ENCODE measurements at regions not wholly inside any gene's neighbourhood (a gene's known extent, or its start where the extent isn't known, plus 50 kb on each side); places are given as distances from the start of the nearest gene placed in this dataset.

DNA sequence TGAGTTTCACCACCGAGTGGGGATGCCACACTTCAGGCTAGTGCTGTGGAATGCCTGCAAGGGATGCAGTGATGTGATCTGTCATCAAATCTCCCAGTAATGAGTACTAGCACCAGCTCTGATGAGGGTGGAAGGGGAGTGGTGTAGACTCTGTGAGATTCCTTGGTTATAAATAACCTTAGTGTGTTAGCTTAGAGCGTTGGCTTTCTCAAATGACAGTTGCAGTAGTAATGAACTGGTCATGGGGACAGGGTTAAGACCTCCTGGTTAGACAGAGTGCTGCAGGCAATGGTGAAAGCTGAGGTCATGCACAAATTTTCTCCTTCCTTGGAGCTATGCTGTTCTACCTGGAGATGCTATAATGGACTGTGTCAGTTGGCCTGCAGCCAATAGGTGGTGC lies 1063.4 kb upstream of the CRIM1 start:
- Histone ChIP-seq H3F3A (ENCODE audit: low read depth) (no peaks in the 10 kb centered on the region), H3K79me2 (ENCODE audit: insufficient read depth, low read length) (no peaks in the 10 kb centered on the region), H2AFZ (ENCODE audit: low read length) (no peak overlapping the region), H3K4me3 (ENCODE audit: low read length, poor library complexity, severe bottlenecking) (no peak overlapping the region), H3K27me3 (ENCODE audit: insufficient read depth, low read length, poor library complexity, severe bottlenecking) (no peaks in the 10 kb centered on the region), H3K9me3 (ENCODE audit: insufficient read depth, low read depth, low read length) (no peaks in the 10 kb centered on the region), H3K4me2 (ENCODE audit: low read depth, low read length, poor library complexity, severe bottlenecking) (no peak overlapping the region), H4K20me1 (ENCODE audit: insufficient read depth, low read length, poor library complexity, severe bottlenecking) (no peaks in the 10 kb centered on the region), H3K9me2 (replicated peaks; ENCODE audit: low read depth, low read length) (no peaks in the 10 kb centered on the region), H3K9ac (ENCODE audit: low read depth, low read length, poor library complexity, severe bottlenecking) (no peak overlapping the region), H3K4me1 (ENCODE audit: insufficient read depth, low read length, poor library complexity, severe bottlenecking) (no peaks in the 10 kb centered on the region), H3K36me3 (ENCODE audit: insufficient read depth, low read length) (no peaks in the 10 kb centered on the region)
- TF ChIP-seq, protein P1, sequence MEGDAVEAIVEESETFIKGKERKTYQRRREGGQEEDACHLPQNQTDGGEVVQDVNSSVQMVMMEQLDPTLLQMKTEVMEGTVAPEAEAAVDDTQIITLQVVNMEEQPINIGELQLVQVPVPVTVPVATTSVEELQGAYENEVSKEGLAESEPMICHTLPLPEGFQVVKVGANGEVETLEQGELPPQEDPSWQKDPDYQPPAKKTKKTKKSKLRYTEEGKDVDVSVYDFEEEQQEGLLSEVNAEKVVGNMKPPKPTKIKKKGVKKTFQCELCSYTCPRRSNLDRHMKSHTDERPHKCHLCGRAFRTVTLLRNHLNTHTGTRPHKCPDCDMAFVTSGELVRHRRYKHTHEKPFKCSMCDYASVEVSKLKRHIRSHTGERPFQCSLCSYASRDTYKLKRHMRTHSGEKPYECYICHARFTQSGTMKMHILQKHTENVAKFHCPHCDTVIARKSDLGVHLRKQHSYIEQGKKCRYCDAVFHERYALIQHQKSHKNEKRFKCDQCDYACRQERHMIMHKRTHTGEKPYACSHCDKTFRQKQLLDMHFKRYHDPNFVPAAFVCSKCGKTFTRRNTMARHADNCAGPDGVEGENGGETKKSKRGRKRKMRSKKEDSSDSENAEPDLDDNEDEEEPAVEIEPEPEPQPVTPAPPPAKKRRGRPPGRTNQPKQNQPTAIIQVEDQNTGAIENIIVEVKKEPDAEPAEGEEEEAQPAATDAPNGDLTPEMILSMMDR (conservative IDR thresholded peaks at IDR 0.05; ENCODE audit: low read length) = no peak
- no peak for TF ChIP-seq EZH2phosphoT487 (IDR thresholded peaks at IDR 0.05; ENCODE audit: borderline replicate concordance)

DNA sequence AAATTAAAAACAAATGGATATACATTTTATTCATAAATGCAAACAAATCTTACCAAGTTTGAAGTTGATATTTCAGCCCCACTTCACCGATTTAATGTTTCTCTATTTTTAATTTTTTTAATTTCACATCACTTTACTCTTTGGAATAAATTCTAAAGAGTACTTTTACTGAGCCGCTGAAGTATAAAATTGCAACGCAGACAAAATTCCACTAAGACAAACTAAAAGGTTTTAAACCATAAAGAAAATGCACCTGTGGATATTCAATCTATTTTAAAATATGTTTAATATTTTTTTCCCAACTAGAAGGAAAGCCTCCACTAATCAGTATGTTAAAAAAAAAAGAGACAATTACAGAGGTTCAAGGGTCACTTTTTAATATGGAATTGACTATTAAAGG lies 1073.9 kb upstream of the CRIM1 start:
- no peaks in the 10 kb centered on the region for H3K4me1 ChIP-seq (ENCODE audit: insufficient read depth, low read length, poor library complexity, severe bottlenecking)
- TF ChIP-seq, protein P1 (conservative IDR thresholded peaks at IDR 0.05; ENCODE audit: low read length) = no peak
- no peak for TF ChIP-seq EZH2phosphoT487 (IDR thresholded peaks at IDR 0.05; ENCODE audit: borderline replicate concordance)
- H3K9me2 ChIP-seq (replicated peaks; ENCODE audit: low read depth, low read length) = no peaks in the 10 kb centered on the region
- H3K4me2 ChIP-seq (ENCODE audit: low read depth, low read length, poor library complexity, severe bottlenecking) = no peak overlapping the region
- H3K9ac ChIP-seq (ENCODE audit: low read depth, low read length, poor library complexity, severe bottlenecking) = no peak overlapping the region
- H4K20me1 ChIP-seq (ENCODE audit: insufficient read depth, low read length, poor library complexity, severe bottlenecking) = no peaks in the 10 kb centered on the region
- no peaks in the 10 kb centered on the region for H3K36me3 ChIP-seq (ENCODE audit: insufficient read depth, low read length)
- H2AFZ ChIP-seq (ENCODE audit: low read length) = no peak overlapping the region
- H3K79me2 ChIP-seq (ENCODE audit: insufficient read depth, low read length) = no peaks in the 10 kb centered on the region
- H3K9me3 ChIP-seq (ENCODE audit: insufficient read depth, low read depth, low read length) = no peaks in the 10 kb centered on the region
- H3K4me3 ChIP-seq (ENCODE audit: low read length, poor library complexity, severe bottlenecking) = no peak overlapping the region
- H3F3A ChIP-seq (ENCODE audit: low read depth) = no peaks in the 10 kb centered on the region
- no peaks in the 10 kb centered on the region for H3K27me3 ChIP-seq (ENCODE audit: insufficient read depth, low read length, poor library complexity, severe bottlenecking)

DNA sequence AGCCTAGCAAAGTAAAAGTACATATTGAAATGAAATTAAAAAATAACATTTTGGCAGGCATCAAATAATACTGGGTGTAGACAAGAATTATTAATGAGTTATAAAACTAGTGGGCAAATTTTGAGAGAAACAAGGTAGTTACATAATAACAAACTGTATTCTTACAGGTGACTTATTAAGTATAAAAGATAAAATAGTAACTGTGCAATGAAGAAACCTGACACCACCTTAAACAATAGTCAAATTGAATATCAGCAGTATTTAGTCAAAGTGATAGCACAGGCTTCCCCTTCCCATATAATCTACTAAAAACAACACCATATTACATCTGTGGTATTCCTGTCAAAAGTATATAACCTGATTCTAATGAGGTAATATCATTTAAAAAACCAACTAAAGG lies 1099.8 kb upstream of the CRIM1 start:
- Histone ChIP-seq H3K9ac (ENCODE audit: low read depth, low read length, poor library complexity, severe bottlenecking) (no peak overlapping the region), H3F3A (ENCODE audit: low read depth) (no peaks in the 10 kb centered on the region), H3K9me2 (replicated peaks; ENCODE audit: low read depth, low read length) (no peaks in the 10 kb centered on the region), H4K20me1 (ENCODE audit: insufficient read depth, low read length, poor library complexity, severe bottlenecking) (no peaks in the 10 kb centered on the region), H3K4me1 (ENCODE audit: insufficient read depth, low read length, poor library complexity, severe bottlenecking) (no peaks in the 10 kb centered on the region), H3K4me2 (ENCODE audit: low read depth, low read length, poor library complexity, severe bottlenecking) (no peak overlapping the region), H3K36me3 (ENCODE audit: insufficient read depth, low read length) (no peaks in the 10 kb centered on the region), H3K79me2 (ENCODE audit: insufficient read depth, low read length) (no peaks in the 10 kb centered on the region), H3K4me3 (ENCODE audit: low read length, poor library complexity, severe bottlenecking) (no peak overlapping the region), H2AFZ (ENCODE audit: low read length) (no peak overlapping the region), H3K9me3 (ENCODE audit: insufficient read depth, low read depth, low read length) (no peaks in the 10 kb centered on the region), H3K27me3 (ENCODE audit: insufficient read depth, low read length, poor library complexity, severe bottlenecking) (no peaks in the 10 kb centered on the region)
- no peak for TF ChIP-seq EZH2phosphoT487 (IDR thresholded peaks at IDR 0.05; ENCODE audit: borderline replicate concordance)
- TF ChIP-seq, protein P1 (conservative IDR thresholded peaks at IDR 0.05; ENCODE audit: low read length) = no peak
